ENCODE measurements at regions not wholly inside any gene's neighbourhood (a gene's known extent, or its start where the extent isn't known, plus 50 kb on each side); places are given as distances from the start of the nearest gene placed in this dataset.

GRCh38 chr13:64958106-64958505 lies 2272.0 kb downstream of the PCDH9 start:
- DNase-seq, result no peak

- DNase-seq, result no peak
Observed at GRCh38 chr13:64938660-64939059, 2291.5 kb downstream of the PCDH9 start.

- DNase-seq, result no peak
Observed at GRCh38 chr13:64937302-64937701, 2292.8 kb downstream of the PCDH9 start.

GRCh38 chr13:64936879-64937278 lies 2293.3 kb downstream of the PCDH9 start:
- no peak for DNase-seq

- no peak for DNase-seq
Observed at GRCh38 chr13:64935441-64935840, 2294.7 kb downstream of the PCDH9 start.

GRCh38 chr13:64934569-64935362 lies 2295.4 kb downstream of the PCDH9 start:
- DNase-seq, result no peak

- DNase-seq, result no peak
Observed at GRCh38 chr13:64930636-64931035, 2299.5 kb downstream of the PCDH9 start.

GRCh38 chr13:64928696-64929499 lies 2301.2 kb downstream of the PCDH9 start:
- DNase-seq, result no peak

GRCh38 chr13:64925727-64926126 lies 2304.4 kb downstream of the PCDH9 start:
- DNase-seq, result no peak

GRCh38 chr13:64925284-64925683 lies 2304.9 kb downstream of the PCDH9 start:
- DNase-seq, result no peak

- no peak for DNase-seq
Observed at GRCh38 chr13:64924401-64924800, 2305.7 kb downstream of the PCDH9 start.

- no peak for DNase-seq
Observed at GRCh38 chr13:64917566-64917965, 2312.6 kb downstream of the PCDH9 start.

- no peak for DNase-seq
Observed at GRCh38 chr13:64912141-64912540, 2318.0 kb downstream of the PCDH9 start.

- no peak for DNase-seq
Observed at GRCh38 chr13:64910096-64910495, 2320.0 kb downstream of the PCDH9 start.

- DNase-seq, result no peak
Observed at GRCh38 chr13:64909184-64909583, 2321.0 kb downstream of the PCDH9 start.

GRCh38 chr13:64900039-64900438 lies 2330.1 kb downstream of the PCDH9 start:
- DNase-seq, result no peak

- DNase-seq, result no peak
Observed at GRCh38 chr13:64884976-64885375, 2345.2 kb downstream of the PCDH9 start.

GRCh38 chr13:64877176-64877575 lies 2353.0 kb downstream of the PCDH9 start:
- DNase-seq, result no peak

- no peak for DNase-seq
Observed at GRCh38 chr13:64871742-64872141, 2358.4 kb downstream of the PCDH9 start.

GRCh38 chr13:64869539-64869938 lies 2360.6 kb downstream of the PCDH9 start:
- no peak for DNase-seq

- no peak for DNase-seq
Observed at GRCh38 chr13:64867856-64868255, 2362.3 kb downstream of the PCDH9 start.

- no peak for DNase-seq
Observed at GRCh38 chr13:64866331-64866730, 2363.8 kb downstream of the PCDH9 start.

GRCh38 chr13:64855506-64855905 lies 2374.6 kb downstream of the PCDH9 start:
- DNase-seq, result no peak

- no peak for DNase-seq
Observed at GRCh38 chr13:64850017-64850416, 2380.1 kb downstream of the PCDH9 start.

All from NCI-H1694 treated with DMSO at 0.1 percent for 48 hours (cell line).